Astrocyte (in vitro differentiated cells and primary cell): ENCODE measurements at regions not wholly inside any gene's neighbourhood (a gene's known extent, or its start where the extent isn't known, plus 50 kb on each side); places are given as distances from the start of the nearest gene placed in this dataset.

ENCODE experiments used
- DNase-seq: peaks from one replicate; pipeline ENCODE4 v3.0.0-alpha.2; 2010; ENCODE audit warnings: low read depth
- FAIRE-seq: peaks from 2 replicates; lab custom pipeline; 2011; peaks lifted over from hg19 to GRCh38; lab: Jason Lieb, UNC
- H2AFZ ChIP-seq: 2 replicates; pipeline ENCODE4 v1.6.0; 2012; ENCODE audit warnings: low read depth, low read length, inconsistent platforms
- H3K27ac ChIP-seq: 2 replicates; pipeline ENCODE4 v1.5.1; 2011; ENCODE audit warnings: low read depth, low read length, inconsistent platforms
- H3K27me3 ChIP-seq: 2 replicates; pipeline ENCODE4 v1.6.0; 2011; ENCODE audit warnings: low read length, inconsistent platforms; ENCODE audit not compliant: insufficient read depth
- H3K36me3 ChIP-seq: 2 replicates; pipeline ENCODE4 v1.5.1; 2011; ENCODE audit warnings: low read length, inconsistent platforms; ENCODE audit not compliant: insufficient read depth
- H3K4me1 ChIP-seq: 2 replicates; pipeline ENCODE4 v1.5.1; 2011; ENCODE audit warnings: low read length, inconsistent platforms; ENCODE audit not compliant: insufficient read depth
- H3K4me2 ChIP-seq: 2 replicates; pipeline ENCODE4 v1.6.0; 2012; ENCODE audit warnings: low read length, inconsistent platforms
- H3K4me3 ChIP-seq: 2 replicates; pipeline ENCODE4 v1.5.1; 2011; ENCODE audit warnings: low read depth, mild to moderate bottlenecking, low read length, inconsistent platforms; ENCODE audit not compliant: insufficient read depth
- H3K79me2 ChIP-seq: 2 replicates; pipeline ENCODE4 v1.6.0; 2012; ENCODE audit warnings: mild to moderate bottlenecking, low read length, inconsistent platforms; ENCODE audit not compliant: insufficient read depth
- H3K9ac ChIP-seq: 2 replicates; pipeline ENCODE4 v1.6.0; 2012; ENCODE audit warnings: mild to moderate bottlenecking, low read length, inconsistent platforms
- H3K9me3 ChIP-seq: 2 replicates; pipeline ENCODE4 v1.5.1; 2012; ENCODE audit warnings: low read depth, mild to moderate bottlenecking, low read length, inconsistent platforms; ENCODE audit not compliant: insufficient read depth
- H4K20me1 ChIP-seq: 2 replicates; pipeline ENCODE4 v1.6.0; 2012; ENCODE audit warnings: low read length, inconsistent platforms; ENCODE audit not compliant: insufficient read depth
- H3K27ac Mint-ChIP-seq: one replicate; pipeline ENCODE4 v1.8.0; 2021; ENCODE audit warnings: mild to moderate bottlenecking, mixed read lengths; ENCODE audit not compliant: unreplicated experiment
- H3K27me3 Mint-ChIP-seq: one replicate; pipeline ENCODE4 v1.8.0; 2021; ENCODE audit warnings: low read depth, mixed read lengths; ENCODE audit not compliant: unreplicated experiment
- H3K36me3 Mint-ChIP-seq: one replicate; pipeline ENCODE4 v1.8.0; 2021; ENCODE audit warnings: low read depth, mixed read lengths; ENCODE audit not compliant: unreplicated experiment
- H3K4me1 Mint-ChIP-seq: one replicate; pipeline ENCODE4 v1.8.0; 2021; ENCODE audit warnings: low read depth, mixed read lengths; ENCODE audit not compliant: unreplicated experiment
- H3K4me3 Mint-ChIP-seq: one replicate; pipeline ENCODE4 v1.8.0; 2021; ENCODE audit warnings: mild to moderate bottlenecking, moderate library complexity, mixed read lengths; ENCODE audit not compliant: unreplicated experiment
- H3K9me3 Mint-ChIP-seq: one replicate; pipeline ENCODE4 v1.8.0; 2021; ENCODE audit warnings: mild to moderate bottlenecking, mixed read lengths; ENCODE audit not compliant: unreplicated experiment
- CTCF ChIP-seq: IDR thresholded peaks from 2 replicates; pipeline ENCODE4 v1.5.1; 2011; ENCODE audit warnings: low read depth, mild to moderate bottlenecking, inconsistent platforms, low read length, moderate library complexity; ENCODE audit not compliant: insufficient read depth
- EZH2 ChIP-seq: IDR thresholded peaks from 2 replicates; pipeline ENCODE4 v1.6.1; 2012; ENCODE audit warnings: mild to moderate bottlenecking, low read length, inconsistent platforms; ENCODE audit not compliant: insufficient read depth

DNA sequence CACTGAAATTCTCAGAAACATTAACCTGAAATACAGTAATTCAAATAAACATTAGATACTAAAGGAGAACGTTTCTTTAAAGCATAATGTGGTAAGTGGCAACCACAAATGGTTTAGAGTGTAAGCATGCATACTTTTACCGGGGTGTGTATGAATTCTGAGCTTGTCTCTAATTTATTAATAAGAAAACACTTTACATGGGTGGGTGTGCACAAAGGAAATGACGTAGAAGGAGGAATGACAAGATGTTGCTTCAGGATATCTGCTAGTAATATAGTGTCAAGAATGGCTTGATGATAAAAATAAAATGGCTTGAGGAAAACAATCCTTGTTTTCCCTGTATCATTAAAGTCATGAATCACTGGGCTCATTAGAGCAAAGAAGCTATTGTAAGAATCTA, 92.5 kb downstream of the ARL4A start:
- Histone ChIP-seq H3K79me2 (no peaks in the 10 kb centered on the region), H3K36me3 (no peaks in the 10 kb centered on the region), H3K4me1 (no peaks in the 10 kb centered on the region), H3K4me3 (no peak overlapping the region), H3K4me2 (no peak overlapping the region), H4K20me1 (no peaks in the 10 kb centered on the region), H2AFZ (no peak overlapping the region), H3K27ac (no peak overlapping the region), H3K9ac (no peak overlapping the region), H3K27me3 (no peaks in the 10 kb centered on the region), H3K9me3 (no peaks in the 10 kb centered on the region)
- FAIRE-seq (no peak), DNase-seq (no peak)
- Mint-ChIP-seq H3K36me3 (no peaks in the 10 kb centered on the region), H3K4me1 (no peaks in the 10 kb centered on the region), H3K4me3 (no peak overlapping the region), H3K27me3 (no peaks in the 10 kb centered on the region), H3K9me3 (no peaks in the 10 kb centered on the region), H3K27ac (no peak overlapping the region)
- TF ChIP-seq EZH2: no peak
- no peak for TF ChIP-seq CTCF

DNA sequence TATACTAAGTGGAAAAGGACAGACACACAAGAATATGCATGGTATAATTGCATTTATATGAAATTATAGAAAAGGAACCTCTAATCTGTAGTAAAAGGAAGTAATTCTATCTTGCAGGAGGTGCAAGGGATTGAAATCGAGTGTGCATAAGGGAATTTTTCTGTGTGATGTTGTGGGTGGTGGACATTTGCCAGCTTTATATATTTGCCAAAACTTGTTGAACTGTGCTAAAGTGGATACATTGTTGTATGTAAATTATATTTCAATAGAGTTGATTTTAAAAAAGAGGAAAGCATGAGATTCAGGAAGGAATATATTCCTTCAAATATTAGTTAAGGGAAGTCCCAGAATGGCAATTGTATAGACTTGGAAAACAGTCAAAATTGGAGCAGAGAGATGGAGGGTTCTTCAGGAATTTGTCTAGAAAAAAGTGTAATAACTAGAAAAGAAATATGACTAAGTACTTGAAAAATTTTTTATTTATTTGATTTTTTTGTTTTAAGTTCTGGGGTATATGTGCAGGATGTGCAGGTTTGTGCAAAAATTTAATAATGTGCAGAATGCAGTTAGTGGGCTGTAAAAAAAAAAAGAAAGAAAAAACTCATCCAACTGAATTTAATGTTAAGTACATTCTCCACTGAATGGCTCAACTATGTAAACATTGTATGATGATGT, 96.1 kb downstream of the ARL4A start:
- no peaks in the 10 kb centered on the region for H3K4me1 ChIP-seq

More for the DNA sequence above, 96.1 kb downstream of the ARL4A start:
- no peak overlapping the region for H3K4me2 ChIP-seq
- H3K4me3 Mint-ChIP-seq: no peak overlapping the region
- H2AFZ ChIP-seq: no peak overlapping the region
- no peaks in the 10 kb centered on the region for H3K79me2 ChIP-seq
- H3K27ac Mint-ChIP-seq: no peak overlapping the region
- no peaks in the 10 kb centered on the region for H3K4me1 Mint-ChIP-seq
- no peaks in the 10 kb centered on the region for H3K27me3 Mint-ChIP-seq
- H4K20me1 ChIP-seq: no peaks in the 10 kb centered on the region
- no peaks in the 10 kb centered on the region for H3K9me3 Mint-ChIP-seq
- H3K27ac ChIP-seq: no peak overlapping the region
- TF ChIP-seq EZH2 (no peak), CTCF (no peak)
- DNase-seq (peak; percentile 33), FAIRE-seq (no peak)
- H3K9ac ChIP-seq: no peak overlapping the region
- no peaks in the 10 kb centered on the region for H3K36me3 Mint-ChIP-seq
- no peak overlapping the region for H3K4me3 ChIP-seq
- H3K36me3 ChIP-seq: no peaks in the 10 kb centered on the region
- no peaks in the 10 kb centered on the region for H3K9me3 ChIP-seq
- H3K27me3 ChIP-seq: no peaks in the 10 kb centered on the region
